CD4-positive, alpha-beta T cell treated with Interleukin-2 at 100 ng/mL for 4 hours (primary cell): ENCODE measurements at regions not wholly inside any gene's neighbourhood (a gene's known extent, or its start where the extent isn't known, plus 50 kb on each side); places are given as distances from the start of the nearest gene placed in this dataset.

Source experiments
- DNase-seq: peaks from one replicate; pipeline ENCODE4 v3.0.0-alpha.2; 2020; ENCODE audit warnings: low spot score

DNA sequence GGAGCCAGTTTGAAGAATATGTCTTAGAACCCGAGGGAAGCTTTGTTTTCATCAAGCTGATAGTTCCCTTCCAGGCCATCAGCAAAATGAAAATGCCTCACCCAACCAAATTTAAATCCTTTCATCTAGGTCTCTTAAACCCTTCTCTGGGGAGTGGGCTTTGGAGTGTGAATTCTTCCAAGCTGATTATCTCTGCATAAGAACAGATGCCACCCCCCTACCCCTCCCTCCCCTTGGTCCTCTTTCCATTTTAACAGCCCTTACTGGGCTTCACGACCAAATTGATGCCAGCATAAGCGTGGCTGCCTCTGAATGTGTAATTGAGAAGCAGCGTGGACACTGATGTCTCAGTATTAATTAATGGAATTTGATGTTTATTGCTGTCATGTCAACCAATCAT, 509.7 kb upstream of the CLINT1 start:
- no peak for DNase-seq

DNA sequence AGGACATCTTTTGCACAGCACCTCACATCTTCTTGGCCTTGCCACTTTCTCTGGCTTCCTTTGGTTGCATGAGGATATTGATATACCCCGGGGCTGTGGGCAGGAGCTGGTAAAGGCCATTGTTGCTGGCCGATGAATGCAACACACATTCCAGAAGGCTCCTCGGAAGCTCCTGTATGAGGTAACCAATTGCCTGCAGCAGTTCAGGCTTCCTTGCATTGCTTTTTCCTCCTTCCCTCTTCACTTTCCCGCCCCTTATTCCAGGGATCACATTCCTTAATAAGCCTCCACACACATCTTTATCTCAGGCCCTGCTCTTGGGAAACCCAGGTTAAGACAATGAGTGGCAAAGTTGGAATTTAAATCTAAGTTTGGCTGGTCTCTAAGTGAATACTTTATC, 505.4 kb upstream of the CLINT1 start:
- DNase-seq, result no peak

DNA sequence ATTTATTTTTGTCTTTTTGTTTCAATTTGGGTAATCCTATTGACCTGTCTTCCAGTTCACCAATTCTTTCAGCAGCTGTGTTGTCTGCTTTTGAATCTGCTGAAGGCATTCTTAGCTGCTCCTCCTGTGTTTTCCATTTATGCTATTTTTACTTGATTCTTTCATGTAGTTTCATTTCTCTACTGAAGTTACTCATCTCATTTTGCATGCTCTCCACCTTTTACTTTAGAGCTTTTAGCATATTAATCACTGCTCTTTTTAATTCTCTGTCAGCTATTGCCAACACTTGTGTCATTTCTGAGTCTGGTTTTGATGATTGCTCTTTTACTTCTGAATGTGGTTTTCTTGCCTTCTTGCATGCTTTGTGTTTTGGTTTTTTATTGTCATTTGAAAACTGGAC, 496.0 kb upstream of the CLINT1 start:
- DNase-seq, result no peak

DNA sequence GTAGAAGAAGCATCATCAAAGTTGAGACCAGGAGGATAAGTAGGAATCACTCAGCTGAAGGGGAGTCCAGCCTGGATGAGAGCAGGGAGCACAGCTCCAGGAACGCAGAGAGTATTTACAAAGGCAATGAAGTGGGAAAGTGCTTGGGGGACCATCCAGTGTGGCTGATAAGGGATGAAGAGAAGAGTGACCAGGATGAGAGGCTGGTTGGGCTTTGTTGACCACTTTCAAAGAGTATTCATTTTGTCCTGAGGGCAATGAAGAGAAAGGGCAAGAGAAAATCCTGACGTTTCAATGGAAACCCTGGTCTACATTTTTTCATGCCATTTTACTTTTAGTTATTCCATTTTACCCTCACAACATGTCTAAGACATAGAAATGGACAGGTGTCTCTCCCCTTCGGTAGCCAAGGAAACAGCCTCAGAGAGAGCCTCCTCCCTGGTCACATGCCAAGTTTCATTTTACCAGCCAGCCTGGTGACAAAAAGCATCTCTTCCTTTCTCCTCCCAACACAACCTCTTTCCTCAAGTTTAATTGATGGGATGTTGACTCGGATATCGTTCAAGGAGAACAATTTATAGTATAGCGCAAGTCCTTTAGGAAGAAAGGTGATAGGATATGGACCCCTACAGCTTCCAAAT, 492.7 kb upstream of the CLINT1 start:
- DNase-seq, result no peak

DNA sequence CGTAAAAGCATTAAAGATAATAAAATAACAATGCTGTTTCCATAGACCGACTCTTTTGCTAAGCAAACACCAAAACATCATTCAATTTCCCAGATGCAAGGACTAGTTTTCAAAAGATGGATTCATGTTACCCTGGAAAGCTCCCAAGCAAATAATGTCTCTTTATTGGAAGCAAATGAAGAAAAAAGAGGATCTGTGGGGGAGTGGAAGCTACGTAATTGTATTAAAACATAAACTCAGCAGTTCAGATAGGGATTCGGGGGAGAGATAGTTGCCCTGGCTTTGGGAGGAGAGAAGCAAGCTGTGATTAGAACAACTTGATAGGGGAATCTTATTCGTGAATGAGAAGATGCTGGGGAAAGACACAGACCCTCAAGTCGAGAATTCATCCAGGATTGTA, 491.0 kb upstream of the CLINT1 start:
- DNase-seq, result no peak

DNA sequence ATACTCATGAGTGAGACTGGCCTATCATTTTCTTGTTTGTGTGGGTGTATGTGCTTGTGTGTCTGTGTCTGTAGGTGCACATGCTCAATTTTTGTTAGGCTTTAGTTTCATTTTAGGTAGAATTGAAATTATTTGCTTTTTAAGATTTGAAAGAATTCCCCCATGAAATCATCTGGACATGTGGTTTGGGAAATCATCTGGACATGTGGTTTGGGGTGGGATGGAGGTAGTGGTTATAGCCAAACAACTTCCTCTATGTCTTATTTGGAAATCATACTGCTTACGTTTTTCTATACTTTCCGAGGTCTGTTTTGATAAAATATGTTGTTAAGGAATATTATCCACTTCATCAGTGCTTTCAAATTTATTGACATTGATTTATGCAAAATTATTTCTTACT, 485.4 kb upstream of the CLINT1 start:
- DNase-seq, result no peak

DNA sequence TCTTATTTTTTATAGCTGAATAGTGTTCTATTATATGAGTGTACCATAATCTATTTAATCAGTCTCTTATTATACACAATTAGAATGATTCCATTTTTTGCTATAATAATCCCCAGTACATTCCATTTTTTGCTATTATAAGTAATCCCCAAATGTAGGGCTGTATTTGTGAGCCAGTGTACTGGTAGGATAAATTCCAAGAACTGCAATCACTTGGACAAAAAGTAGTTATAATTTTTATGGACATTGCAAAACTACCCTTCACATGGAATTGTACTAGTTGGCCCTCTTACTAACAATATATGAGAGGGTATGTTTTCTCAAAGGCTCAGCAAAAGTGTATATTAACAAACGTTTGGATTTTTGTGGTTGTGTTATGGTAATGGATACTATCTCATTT, 481.7 kb upstream of the CLINT1 start:
- DNase-seq, result no peak

DNA sequence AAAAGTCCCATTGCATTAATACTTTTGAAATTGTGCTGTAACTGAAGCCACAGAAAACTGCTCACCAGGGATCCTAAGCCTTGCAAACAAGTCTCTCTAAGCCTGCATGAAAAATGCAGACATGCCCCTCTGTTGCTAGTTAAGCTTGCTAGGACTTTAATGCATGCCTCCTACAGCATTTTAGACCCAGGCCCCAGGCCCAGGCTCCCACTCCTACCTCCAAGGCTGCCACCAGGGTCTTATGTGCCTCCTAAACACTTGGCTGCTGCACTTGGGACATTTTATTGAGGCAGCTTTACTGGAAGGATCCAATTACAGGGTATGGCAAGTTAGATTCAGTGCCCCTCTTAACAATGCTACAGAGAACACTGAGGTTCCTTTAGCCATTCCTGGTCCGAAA, 467.3 kb upstream of the CLINT1 start:
- no peak for DNase-seq

DNA sequence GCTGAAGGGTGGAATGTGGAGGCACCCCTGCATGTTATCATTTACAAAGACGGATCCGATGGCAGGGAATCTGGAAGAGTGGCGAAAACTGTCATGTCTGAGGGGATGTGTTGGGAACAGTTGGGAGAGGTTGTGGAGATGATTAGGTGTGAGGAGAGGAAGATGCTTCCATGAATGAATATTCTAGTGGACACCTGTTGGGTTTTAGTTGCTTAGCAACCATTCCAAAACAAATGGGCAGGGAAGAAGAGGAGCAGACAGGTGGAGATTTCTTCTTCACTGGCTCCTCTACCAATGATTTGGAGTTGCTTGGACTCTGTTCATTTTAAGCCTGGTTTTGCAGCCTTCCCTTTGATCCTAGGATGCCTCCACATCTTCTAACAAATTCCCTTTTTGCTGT, 465.3 kb upstream of the CLINT1 start:
- no peak for DNase-seq

DNA sequence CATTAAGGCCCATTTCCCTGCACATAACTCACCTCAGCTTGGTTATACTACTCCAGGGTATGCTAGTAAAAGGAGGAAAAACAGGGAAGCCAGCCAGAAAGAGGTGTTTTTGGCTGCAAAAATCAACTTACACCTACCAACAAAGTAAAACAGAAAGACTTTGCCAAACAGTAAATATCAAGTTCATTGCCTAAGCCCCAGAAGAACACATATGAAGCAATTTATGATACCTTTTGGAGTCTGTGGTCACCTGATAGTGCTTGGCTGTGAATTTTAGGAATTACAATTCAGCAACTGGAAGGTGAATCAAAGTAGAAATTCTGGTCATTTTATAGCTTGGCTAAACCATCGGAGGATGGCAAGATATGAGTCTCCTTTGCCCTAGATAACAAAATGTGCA, 463.7 kb upstream of the CLINT1 start:
- DNase-seq, result no peak

DNA sequence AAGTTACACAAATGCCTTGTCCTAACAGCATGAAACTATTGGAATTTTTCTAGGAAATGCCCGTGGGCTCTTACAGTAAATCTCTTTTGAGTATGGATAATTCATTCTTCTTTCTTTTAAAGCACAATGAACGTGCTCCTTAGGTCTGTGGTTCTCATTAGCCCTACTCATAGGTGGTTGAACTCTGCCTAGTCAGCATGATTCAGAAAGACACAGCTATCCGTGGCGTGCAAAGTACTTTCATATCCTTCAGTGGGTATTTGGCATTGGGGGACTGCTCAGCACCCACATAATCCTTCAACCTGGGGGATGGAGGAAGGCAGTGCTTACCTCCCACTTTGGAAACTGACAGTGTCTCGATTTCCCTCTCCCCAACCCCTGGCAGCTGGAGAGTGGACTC, 462.0 kb upstream of the CLINT1 start:
- DNase-seq, result no peak

DNA sequence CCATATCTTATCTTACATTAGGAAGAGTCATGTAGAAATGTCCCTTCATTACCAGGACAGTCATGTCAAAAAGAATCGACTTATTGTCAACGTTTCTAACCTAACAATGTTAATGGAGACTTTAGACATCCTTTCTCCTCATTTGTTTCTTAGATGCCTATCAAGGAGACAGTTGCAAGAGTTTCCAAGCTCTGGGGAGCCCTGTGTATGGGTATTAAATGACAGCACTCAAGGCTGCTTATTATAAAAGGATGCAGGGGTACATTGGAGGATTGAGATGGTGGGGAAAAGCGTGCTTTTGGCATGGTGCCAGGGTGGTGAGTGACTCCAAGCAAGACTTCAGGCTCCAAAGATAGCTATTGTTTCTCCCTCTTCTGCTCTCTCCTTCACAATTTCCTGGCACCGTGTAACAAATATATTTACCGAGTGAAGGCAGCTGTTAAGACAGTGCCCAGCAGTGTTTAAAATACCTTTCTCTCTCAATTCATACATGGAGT, 461.3 kb upstream of the CLINT1 start:
- no peak for DNase-seq

DNA sequence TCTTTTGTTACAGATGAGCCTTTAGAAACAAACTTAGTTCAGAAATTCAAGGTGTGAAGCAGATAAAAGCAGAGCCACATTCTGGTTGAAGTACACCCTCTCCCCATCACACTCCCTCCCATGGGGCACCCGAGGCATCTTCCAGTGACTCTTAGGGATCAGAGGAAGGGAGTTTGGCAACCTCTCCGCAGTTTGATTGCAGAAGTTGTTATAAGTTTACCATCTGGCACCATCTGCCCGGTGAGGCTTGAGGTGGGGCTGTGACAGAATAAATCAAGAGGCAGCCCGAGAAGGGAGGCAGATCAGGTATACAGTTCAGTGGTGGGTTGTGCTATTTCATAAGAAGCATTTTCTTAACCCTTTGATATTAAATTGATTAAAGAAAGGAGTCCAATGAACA, 458.6 kb upstream of the CLINT1 start:
- DNase-seq, result no peak

DNA sequence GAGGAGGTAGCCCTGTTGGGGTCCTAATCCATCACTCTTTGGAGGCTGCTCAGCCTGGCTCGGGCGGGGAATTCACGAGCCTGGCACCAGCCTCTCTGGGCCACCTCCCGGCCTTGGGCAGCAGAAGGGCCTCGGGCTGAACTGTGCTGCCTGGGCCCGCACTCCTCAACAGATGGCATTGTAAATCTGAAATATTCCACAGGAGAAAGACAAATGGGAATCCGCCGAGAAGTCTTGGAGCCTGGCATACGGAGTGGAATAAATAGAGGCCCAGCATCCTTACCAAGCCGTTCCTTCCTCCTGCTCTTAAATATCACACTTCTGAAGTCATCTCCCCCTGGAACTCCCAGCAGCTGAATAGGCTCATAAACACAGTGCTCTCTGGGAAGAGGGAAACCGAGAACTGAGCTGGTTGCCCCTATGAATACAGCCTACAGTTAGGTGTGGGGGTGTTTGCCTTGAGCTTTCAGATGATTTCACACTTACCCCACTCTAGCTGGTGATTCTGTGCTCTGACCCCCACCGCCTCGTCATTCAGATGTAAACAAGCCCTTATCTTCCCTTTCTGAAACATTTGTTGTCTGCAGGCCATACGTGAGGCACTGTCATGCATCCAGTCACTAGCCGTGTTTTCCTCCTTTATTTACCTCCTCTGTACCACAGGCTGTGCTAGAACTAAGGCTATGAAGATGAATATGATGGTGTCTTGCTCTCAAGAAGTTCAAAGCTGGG, 455.0 kb upstream of the CLINT1 start:
- no peak for DNase-seq

DNA sequence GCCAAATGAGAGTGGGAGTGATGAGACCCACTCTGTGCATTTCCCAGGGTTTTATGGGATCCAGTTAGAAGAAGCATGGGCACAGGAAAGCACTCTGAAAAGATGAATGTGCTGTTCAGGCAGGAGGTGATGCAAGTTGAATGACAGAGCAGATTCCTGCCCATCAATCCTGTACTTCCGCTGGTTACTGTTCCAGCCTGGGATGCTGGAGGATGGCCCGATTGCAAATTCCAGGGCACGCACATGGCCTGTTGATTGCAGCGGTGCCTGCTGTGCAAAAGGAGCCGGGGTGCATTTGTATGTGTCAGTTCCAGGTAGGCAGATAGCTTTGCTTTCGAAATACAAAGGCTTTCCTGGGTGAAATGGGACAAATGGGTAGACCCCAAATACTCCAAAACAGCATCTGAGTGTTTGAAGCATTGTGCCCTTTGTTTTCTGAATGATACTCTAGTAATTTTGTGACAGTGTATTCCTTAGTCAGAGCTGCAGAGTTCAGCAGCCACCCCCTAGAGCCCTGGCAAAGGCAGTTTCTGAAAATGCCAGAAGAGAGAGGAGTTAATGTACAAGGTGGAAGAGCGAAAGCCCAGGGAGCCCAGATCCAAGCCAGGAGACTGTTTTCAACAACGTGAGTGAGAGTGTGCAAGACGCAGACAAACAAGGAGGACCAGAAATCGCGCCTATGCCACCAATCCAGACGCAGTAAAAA, 454.2 kb upstream of the CLINT1 start:
- no peak for DNase-seq

DNA sequence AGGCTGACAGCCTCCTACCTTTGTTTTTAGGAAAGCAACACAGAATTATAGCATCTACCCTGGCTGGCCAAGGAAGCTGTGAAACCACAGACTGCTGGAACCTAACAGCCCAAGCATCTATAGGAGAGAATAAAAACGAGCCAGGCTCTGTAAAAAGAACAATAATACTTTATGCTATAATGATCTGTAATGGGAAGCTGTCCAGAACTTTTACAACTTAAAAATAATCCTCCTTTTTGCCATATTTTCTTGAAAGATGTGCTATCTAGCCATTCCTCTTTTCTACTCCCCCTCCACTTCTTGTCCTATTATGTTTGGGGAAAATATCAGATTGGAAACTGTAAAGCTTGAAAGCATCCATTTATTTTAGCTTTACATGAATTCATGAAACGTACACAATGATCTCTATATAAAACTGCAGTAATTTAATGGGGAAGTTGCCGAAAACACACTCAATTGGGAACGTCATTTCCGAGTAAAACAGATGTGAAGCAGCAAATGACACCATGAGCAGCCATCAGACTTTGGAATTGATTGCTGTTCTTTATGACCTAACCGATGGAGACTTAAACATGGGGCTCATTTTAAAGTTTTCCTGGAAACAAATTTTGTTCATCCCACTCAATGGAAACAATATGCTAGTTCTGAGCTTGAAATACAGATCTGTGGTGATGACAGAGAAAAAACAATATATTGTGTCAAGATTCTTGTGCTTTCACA, 450.3 kb upstream of the CLINT1 start:
- DNase-seq, result no peak

DNA sequence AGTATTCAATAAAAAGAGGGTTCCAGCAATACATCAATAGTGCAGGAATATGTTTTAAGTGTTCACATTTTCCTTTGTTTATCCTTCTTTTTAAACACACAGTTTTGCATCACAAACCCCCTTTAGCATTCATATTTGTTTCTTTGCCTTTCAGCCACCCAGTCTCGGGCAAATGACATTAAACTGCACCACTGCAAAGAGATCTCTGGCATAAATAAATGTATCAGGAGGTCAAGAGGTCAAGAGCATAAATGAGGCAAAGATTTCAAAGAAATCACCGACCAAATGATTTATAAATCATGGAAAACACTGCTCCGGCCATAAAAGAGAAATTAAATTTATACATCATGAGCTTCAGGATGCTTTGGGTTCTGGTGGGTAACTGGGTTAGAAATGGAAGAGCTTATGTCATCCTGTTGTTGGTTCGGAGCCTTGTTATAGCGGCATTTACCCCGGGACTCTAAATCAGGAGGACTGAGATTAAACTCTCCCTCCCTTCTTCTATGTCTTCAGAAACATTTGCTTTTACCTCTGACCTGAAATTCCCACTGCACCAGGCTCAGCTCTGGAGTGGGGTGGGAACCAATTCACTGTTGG, 449.6 kb upstream of the CLINT1 start:
- no peak for DNase-seq

DNA sequence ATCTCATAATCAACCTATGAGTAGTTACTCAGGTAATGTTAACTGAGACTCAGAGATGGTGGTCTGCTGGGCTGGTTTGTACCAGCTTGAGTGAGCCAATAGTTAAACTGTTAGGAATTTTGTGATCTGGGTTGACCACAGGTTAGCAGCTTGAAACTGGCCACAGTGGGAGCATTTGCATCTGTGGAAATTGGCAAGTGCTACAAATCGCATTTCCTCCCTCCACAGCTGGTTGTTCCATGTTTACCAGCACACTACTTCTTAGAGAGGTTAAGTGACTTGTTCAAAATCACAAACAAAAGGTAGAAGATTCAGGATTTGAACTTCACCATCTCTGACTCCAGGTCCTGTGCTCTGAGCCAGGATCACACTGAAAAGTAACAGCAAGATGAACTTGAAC, 446.9 kb upstream of the CLINT1 start:
- DNase-seq, result no peak

DNA sequence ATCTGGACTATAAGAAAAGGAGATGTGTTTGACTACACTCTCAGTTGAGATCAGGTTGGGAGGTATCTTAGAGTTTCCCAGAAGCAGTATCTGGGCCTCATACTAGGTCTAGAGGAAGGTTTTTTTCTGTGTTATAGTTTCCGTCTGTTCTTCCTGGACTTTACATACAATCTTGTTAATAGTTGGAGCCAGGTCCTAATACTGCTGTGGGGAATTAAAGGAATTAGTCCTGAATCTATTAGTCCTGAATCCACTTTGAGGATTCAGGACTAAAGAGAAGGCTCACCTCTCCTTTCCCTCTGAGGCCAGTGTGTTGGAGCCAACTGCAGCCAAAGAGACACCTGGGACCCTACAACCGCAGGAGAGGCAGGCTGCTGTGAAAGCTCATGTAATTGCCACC, 445.7 kb upstream of the CLINT1 start:
- no peak for DNase-seq

DNA sequence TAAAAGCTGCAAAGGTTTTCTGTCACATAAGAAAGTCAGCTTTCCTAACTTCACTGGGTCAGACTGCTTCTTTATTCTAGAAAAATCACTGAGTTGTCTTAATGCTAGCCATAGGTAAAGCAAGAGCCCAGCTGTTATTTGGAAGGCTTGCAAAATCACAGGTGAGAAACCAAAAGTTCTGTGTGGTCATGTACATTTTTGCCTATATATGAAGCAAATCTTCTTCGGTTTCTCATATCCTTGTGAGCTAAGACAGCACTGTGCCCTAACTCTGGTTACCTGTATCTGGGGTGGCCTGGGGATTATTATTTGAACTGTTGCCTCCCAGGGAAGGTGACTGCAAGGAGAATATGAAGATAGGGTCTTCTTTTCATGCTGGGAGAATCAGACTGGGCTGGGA, 444.9 kb upstream of the CLINT1 start:
- DNase-seq, result no peak

DNA sequence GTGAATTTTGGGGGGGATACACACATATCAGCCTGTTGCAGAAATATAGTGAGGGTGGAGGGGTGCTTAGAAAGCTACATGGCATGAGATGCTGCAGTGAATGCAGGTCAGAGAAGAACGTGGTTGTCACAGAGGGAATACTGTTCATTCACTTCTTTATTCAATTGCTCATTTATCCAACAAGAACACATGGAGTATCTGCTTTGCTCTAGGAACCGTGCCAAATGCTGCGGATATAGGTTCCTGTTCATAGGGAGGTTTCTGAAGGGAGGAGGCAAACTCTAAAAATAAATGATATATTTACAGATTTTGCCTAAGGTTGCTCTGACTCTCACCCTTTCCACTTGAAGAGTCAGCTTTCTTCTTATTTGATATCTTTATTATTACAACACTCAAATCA, 444.3 kb upstream of the CLINT1 start:
- DNase-seq, result no peak

DNA sequence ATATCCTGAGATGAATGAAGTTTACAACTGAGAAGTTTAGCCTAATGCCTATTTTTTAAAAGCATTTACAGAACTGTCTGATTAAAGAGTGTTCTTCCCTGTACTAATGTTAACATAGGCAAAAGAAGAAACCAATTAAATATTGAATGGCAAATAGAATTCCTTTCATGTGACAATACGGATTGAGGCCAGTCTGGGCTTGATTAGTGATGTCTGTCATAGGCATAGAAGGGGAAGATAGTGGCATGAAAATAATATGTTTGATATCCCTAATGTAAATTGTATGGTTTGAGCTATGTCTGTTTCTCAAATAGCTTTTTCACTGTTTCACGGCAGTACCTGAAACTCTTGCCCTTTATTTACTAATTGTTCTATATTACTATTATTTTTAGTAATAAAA, 443.1 kb upstream of the CLINT1 start:
- DNase-seq, result no peak
